ENCODE measurements at regions not wholly inside any gene's neighbourhood (a gene's known extent, or its start where the extent isn't known, plus 50 kb on each side); places are given as distances from the start of the nearest gene placed in this dataset.

DNA sequence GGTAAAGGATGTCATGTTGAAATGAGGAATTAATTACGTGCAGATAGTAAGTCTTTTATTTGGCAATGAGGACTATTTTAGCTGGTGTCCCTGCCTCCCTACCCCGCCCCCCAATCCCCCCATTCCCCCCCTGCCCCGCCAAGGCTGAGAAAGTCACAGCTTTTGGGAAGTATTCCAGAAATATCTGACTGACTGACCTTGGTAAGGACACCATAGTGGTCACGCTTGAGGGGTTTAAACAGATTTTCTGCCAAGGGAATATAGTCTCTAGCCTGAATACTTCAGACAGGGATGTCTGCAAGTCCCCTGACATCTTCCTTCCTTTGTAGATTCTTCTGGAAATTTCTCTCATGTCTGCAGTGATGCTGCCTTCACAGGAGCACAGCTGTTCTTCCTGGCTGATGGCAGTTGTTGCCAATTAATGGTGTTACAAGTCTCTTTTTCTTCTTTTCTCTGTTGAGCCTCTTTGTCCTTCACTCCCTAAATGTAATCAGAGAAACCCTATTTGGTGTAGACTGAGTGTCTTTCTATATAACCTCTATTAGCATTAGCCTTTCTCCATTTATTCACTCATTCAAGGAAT, 53.7 kb upstream of the MGAT5 start:
- no peak for DNase-seq (ENCODE audit: low read depth in 2 of 2)

DNA sequence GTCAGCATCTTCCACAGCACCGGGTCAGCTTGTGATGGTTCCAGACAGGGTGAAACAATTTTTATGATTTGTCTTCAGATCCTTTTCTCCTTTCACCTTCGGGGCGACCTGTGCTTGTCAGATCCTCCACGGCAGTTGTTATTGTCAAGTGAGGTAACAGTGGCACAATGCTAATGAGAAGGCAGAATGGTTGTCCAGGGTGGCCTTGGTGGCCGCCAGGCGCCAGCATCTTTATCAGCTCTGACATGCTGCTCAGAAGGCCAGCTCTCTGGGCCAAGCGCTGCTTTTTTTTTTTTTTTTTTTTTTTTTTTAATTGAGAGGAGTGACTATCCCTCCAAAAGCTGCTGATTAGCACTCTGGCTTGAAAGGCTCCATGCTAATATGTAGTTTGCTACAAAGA, 52.3 kb upstream of the MGAT5 start:
- DNase-seq (ENCODE audit: low read depth in 2 of 2) = no peak

DNA sequence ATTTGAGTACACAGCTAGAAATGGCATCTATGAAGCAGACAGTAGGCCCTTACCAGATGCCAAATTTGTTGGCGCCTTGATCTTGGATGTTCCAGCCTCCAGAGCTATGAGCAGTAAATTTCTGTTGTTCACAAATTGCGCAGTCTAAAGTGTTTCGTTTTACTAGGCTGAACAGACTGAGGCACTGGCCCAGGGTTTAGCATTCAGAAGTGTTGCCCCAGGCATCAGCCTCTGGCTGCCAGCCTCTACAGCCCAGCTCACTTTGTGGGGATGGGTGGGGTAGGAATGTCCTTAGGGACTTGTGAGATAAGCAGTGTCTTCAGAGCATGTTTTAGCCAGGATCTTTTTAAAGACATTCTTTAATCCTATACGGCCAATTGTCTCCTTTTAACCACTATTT, 51.5 kb upstream of the MGAT5 start:
- DNase-seq (ENCODE audit: low read depth in 2 of 2) = no peak

DNA sequence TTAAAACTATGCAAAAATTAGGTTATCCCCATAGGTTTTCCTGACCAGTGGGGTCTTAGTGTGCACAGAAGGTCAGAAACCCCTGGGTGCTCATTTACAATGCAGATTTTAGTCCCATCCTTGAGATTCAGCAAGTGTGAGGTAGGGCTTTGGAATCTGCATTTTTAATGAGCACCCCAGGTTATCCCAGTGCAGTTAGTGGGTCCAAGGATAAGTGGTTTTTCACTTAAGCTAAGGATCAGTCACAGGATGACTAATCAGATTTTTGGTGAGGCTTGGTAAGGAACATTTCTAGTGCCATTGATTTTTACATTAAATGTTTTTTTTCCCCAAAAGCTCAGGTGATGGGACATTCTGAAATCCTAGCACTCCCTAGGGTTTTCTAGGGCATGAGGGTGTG, 50.7 kb upstream of the MGAT5 start:
- DNase-seq (ENCODE audit: low read depth in 2 of 2) = no peak

Data from fibroblast of skin of left biceps (primary cell).